ENCODE measurements at regions not wholly inside any gene's neighbourhood (a gene's known extent, or its start where the extent isn't known, plus 50 kb on each side); places are given as distances from the start of the nearest gene placed in this dataset.
"Not testable (repeated sequence)": the region's sequence is repeated elsewhere in the genome, so short reads cannot be mapped to it uniquely, and the experiment has no call there.

DNA sequence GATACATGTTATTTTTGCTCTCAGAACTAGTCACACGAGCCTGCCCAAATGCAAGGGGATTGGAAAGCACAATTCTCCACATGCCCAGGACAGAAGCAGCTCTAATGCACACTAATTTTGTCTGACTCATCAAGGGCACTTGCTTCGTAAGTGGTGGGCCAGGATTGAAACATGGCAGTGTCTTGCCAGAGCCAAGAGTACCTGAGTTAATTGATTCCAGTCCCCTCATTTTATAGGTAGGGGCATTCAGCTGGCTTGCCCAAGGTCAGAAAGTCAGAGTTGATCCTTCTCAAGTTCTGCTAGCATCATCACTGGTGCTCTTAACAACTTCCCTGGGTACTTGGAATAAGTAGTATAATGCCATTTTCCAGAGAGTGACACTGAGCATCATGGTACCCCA, 356.1 kb downstream of the ZNF326 start:
- DNase-seq (ENCODE audit: low read depth in 2 of 2) = no peak

DNA sequence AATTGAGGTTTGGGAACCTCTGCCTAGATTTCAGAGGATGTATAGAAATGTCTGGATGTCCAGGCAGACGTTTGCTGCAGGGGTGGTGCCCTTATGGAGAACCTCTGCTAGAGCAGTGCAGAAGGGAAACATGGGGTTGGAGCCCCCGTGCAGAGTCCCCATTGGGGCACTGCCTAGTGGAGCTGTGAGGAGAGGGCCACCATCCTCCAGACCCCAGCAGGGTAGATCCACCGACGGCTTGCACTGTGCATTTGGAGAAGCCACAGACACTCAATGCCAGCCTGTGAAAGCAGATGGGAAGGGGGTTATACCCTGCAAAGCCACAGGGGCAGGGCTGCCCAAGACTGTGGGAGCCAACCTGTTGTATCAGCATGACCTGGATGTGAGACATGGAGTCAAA, 354.6 kb downstream of the ZNF326 start:
- DNase-seq (ENCODE audit: low read depth in 2 of 2) = no peak

- DNase-seq (ENCODE audit: low read depth in 2 of 2) = no peak
Measured at GRCh38 chr1:90348934-90349333, 354.0 kb downstream of the ZNF326 start.

DNA sequence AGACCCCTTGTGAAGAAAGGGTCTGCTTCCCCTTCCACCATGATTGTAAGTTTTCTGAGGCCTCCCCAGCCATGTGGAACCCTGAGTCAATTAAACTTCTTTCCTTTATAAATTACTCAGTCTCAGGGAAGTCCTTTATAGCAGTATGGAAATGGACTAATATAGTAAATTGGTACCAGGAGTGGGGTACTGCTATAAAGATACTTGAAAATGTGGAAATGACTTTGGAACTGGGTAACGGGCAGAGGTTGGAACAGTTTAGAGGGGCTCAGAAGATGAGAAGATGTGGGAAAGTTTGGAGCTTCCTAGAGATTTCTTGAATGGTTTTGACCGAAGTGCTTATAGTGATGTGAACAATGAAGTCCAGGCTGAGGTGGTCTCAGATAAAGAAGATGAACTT, 353.5 kb downstream of the ZNF326 start:
- not testable (repeated sequence) for DNase-seq (ENCODE audit: low read depth in 2 of 2)

DNA sequence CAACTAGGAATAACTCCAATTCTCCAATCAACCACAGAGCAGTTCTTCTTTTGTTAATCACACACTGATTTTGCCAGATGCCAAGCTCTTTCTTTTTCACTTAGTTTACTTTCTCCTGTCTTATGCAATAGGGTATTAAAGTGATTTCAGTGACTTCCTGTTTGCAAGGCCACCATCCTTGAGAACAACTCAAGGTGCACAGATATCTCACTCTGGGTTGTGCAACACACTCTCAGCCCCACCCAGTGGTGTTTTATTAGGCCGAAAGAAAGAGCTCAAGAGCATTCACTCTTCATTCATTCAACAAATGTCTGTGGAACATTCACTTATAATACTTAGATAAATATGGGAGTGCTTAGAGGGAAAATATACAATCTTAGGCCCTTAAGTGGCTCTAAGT, 352.5 kb downstream of the ZNF326 start:
- no peak for DNase-seq (ENCODE audit: low read depth in 2 of 2)

- no peak for DNase-seq (ENCODE audit: low read depth in 2 of 2)
Measured at GRCh38 chr1:90346757-90347156, 351.8 kb downstream of the ZNF326 start.

DNA sequence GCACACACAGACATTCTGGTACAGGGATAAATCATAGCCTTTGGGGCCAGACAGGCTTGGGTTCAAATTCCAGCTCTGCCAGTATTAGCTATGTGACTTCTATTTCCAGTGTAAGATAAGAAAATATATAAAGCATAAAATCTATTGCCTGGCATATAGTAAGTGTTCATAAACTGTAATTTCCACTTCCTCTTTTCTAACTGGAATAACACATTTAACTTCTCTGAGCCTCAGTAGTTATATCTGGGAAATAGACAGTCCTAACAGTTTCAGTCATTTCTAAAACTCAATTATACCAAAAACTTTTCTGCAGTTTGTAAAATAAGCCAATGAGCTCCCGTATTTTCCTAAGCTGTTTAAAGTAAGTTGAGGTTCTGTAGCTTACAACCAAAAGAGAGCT, 351.4 kb downstream of the ZNF326 start:
- DNase-seq (ENCODE audit: low read depth in 2 of 2) = no peak

DNA sequence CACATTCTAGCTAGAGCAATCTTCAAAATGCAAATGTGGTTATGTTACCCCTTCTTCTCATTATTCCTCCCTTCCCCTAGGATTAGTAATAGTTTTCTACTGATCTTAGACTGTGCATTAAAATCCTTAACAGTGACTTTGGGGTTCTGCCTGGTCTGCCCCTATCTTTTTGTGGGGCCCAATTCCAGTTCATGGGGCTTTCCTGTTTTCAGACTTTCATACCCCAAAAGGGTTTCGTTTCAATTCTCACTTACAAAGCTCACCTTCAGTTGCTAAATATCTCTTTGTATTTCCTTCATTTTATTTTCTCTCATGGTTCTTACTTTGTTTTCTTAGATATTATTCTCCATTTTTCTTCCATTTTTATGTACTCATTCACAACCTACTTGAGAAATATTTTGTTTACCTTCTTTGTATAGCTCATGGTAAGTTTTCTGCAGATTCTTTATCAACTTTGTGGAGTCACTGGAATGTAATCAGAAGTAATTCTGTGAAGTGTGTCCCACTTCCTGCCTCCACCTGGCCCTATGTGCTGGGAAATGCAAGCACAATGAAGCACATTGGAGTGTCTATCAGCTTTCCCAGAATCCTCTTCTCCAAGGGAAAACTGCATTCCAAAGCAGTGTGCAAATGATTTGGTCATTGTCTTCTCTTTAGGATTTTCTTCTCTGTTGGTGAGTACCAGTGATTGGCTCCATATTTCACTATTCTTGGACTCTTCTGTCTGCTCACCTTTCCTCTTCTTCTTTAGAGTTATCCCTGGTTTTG, 350.2 kb downstream of the ZNF326 start:
- DNase-seq (ENCODE audit: low read depth in 2 of 2) = no peak

DNA sequence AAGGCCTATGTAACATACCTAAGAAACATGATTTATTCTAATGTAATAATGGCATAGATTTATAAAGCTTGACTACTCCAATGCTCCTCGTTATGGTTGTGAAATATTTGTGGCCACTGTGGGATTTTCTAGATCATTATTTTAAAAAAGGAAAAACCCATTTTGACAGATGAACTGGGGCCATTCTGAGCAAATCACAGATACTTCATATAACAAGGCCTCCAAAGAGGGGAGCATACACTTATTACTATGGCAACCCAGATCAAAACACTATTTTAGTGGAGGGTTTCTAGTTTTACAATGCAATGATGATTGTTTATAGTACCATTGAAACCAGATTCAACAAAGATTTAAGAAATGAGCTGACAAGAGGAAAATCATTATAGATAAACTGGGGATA, 346.6 kb downstream of the ZNF326 start:
- no peak for DNase-seq (ENCODE audit: low read depth in 2 of 2)

DNA sequence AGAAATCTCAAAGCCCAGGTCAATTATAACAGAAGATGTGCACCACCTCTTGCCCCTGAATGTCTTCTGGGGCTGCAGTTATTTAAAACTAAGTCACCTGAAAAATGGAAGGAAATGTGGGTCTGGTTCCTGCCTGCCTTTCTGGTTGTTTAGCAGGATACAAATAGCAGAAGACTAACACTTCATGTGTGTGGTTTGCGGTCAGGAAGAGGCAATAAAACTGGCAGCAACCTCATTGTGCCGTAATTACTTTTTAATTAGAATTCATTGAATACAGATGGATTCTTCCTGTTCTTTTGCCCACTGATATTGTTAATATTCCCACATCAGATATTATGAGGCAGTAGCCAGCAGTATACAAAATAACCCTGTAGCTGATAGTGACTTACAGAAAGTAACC, 345.7 kb downstream of the ZNF326 start:
- DNase-seq (ENCODE audit: low read depth in 2 of 2) = no peak

GRCh38 chr1:90339811-90340210, 344.9 kb downstream of the ZNF326 start:
- DNase-seq (ENCODE audit: low read depth in 2 of 2) = no peak

DNA sequence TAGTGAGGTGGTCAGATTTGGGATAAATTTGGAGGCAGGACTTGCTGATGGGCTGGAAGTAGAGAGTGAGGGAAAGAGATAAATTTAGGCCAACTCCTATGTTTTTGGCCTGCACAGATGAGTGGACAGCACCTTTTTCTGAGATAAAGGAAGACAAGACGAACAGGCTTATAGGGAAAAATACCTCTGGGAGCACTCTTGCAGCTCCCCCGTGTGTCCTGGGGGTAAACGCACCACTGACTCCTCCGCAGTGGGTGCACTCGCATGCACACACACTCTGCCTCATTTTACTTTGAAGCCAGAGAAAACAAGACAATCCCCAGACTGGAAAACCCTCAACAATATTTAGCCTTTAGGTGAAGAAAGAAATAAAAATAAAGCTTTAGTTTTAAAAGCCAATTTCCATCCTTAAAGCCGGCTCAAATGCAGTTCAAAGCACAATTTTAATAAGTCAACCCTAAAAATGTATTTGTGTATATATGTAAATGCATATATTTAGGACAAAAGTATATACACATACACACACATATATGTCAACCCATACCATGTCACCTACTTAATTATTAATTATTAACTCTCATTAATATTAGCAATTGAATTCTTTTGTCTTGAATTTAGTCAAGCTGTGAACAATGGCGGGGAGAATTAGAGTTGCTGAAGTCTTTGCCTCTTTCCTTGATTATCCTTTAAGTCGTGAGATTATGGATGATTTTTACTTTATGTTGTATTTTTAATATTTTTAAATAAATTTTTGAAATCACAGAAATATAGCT, 341.8 kb downstream of the ZNF326 start:
- DNase-seq (ENCODE audit: low read depth in 2 of 2) = no peak

DNA sequence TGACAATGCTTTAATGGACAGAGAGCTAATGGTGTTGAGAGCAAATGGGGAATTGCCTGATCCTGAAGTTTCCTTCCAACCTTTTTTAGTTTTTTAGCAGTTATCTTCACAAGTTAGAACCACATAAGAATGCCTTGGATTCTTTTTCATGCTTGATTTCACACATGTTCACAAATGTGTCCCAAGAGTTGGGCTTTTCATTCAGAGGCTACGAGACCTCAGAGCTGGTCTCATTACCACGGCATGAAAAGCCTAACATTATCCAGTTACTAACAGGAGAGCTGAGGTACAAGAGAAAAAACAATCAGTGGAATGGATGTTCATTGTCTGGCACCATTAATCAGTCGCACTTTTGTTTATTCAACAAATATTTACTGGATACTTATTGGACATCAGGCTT, 340.6 kb downstream of the ZNF326 start:
- no peak for DNase-seq (ENCODE audit: low read depth in 2 of 2)

DNA sequence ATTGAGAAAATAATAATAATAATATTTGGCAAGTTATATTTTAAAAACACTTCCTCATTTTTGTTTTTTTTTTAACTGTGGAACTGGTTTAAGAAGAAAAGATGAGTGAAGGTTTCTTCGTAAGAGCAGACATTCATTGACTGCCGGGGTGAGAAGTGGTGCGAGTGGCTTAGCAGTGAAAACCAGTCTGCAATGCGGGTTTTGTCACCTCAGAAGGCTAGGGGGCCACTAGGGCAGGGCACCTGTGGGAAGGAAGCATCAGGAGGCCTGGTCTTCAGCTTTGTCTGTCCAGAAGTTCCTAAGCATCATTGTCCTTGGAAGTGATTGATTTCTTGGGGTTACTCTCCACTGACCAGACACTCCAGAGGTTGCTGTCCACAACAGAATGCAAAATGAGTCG, 339.2 kb downstream of the ZNF326 start:
- DNase-seq (ENCODE audit: low read depth in 2 of 2) = no peak

DNA sequence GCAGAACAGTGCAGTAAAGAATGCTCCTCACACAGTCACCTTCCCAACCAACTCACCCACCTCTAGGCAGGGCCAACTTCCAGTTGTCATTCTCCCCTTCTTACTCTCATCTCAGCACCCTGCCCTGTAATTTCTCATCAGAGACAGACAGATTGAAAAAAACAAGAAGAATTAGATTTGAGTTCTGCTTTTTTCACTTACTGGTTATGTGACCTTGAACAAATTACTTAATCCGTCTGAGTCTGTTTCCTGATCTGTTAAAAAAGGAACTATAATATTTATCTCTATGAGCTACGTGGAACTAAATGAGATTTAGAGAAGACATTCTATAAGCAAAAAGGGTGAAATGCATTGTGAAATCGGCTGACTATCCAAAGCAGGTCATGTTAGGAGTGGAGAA, 330.3 kb downstream of the ZNF326 start:
- no peak for DNase-seq (ENCODE audit: low read depth in 2 of 2)

DNA sequence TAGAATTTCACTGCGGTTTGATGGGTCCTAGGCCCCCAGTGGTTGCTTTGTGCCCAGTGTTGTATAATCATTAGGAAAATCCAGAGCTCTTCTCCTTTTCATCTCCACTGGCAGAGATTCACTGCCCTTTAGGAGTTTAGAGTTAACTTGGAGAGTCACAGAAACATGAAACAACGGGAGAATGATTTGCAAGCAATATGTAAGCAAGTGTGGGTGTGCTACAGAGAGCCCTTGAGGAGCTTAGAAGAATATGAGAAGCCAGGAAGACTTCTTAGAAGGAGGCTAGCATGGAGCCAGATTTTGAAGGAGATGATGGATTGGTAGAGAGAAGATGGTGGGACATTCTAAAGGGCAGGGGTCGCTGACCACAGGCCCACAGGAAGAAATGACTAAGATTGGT, 327.3 kb downstream of the ZNF326 start:
- DNase-seq (ENCODE audit: low read depth in 2 of 2) = no peak

DNA sequence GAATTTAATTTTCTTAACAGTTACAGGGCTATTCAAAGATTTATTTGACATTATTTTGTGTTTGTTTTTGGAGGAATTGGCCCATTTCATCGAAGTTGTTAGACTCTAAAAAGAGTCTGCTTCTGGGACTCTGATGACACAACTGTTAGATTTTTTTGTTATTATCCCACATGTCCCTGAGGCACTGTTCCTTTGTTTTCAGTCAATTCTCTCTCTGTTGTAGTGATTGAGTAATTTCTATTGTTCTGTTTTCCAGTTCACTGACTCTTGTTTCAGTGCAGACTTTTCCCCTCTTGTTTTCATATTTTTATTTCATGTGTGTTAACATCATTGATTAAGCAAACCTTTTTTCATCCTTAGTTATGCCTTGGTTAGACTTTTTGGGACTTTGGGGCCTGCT, 325.0 kb downstream of the ZNF326 start:
- no peak for DNase-seq (ENCODE audit: low read depth in 2 of 2)

GRCh38 chr1:90318431-90318830, 323.5 kb downstream of the ZNF326 start:
- DNase-seq (ENCODE audit: low read depth in 2 of 2) = no peak

DNA sequence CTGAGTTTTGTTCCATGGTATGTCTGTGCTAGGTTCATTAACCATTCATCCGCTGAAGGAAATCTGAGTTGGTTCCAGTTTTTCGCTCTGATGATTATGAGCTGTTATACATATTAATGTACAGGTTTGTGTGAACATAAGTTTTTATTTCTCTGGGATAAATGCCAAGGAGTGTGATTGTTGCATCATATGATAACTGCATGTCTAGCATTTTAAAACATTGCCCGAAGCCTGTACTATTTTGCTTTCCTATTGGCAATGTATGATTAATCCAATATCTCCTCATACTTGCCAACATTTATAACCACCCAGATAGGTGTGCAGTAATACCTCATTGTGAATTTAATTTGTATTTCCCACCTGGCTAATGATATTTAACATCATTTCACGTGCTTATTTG, 322.7 kb downstream of the ZNF326 start:
- no peak for DNase-seq (ENCODE audit: low read depth in 2 of 2)

GRCh38 chr1:90314533-90314932, 319.6 kb downstream of the ZNF326 start:
- DNase-seq (ENCODE audit: low read depth in 2 of 2) = no peak

- DNase-seq (ENCODE audit: low read depth in 2 of 2) = no peak
Measured at GRCh38 chr1:90313778-90314177, 318.9 kb downstream of the ZNF326 start.

DNA sequence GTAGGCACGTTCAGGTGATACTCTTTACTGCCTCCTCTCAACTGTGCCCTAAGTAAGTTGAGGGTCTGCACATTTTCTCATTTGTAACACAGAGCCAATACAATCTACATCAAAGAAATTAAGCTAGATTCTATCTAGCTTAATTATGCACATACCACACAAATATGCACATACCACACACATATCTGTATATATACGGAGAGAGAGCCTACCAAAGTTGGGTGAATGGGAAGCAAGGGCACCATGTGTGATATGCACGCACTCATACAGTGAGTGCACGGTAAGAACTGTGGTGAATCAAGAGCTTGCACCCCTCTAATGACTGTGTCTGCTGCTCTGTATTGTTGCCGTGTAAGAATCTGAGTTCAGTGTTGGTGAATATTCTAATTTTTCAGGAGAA, 314.9 kb downstream of the ZNF326 start:
- no peak for DNase-seq (ENCODE audit: low read depth in 2 of 2)

GRCh38 chr1:90308421-90308820, 313.5 kb downstream of the ZNF326 start:
- no peak for DNase-seq (ENCODE audit: low read depth in 2 of 2)

Data from dermis microvascular lymphatic vessel endothelial cell (primary cell).